Ishikawa (cell line): ENCODE measurements at regions not wholly inside any gene's neighbourhood (a gene's known extent, or its start where the extent isn't known, plus 50 kb on each side); places are given as distances from the start of the nearest gene placed in this dataset.

ENCODE experiments used
- RAD21 ChIP-seq: IDR thresholded peaks from 2 replicates; pipeline ENCODE4 v1.6.1; 2012; ENCODE audit warnings: low read depth
- TF ChIP-seq, protein P1 (sequence below): IDR thresholded peaks from 2 replicates; pipeline ENCODE4 v1.6.1; 2012
- TF ChIP-seq, protein P2 (sequence below): IDR thresholded peaks from 2 replicates; pipeline ENCODE4 v1.6.1; 2012; ENCODE audit warnings: low read depth, mild to moderate bottlenecking

DNA sequence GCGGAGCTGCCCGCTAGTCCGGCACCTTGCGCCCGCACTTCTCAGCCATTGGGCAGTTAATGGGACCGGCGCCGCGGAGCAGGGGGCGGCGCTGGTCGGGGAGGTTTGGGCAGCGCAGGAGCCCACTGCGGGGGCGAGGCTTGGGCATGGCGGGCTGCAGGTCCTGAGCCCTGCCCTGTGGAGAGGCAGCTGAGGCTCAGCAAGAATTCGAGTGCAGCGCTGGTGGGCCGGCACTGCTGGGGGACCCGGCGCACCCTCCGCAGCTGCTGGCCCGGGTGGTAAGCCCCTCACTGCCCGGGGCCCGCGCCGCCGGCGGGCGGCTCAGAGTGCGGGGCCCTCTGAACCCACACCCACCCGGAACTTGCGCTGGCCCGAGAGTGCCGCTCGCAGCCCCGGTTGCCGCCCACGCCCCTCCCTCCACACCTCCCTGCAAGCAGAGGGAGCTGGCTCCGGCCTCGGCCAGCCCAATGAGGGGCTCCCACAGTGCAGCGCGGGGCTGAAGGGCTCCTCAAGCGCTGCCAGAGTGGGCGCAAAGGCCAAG, 835.0 kb downstream of the TBL1XR1 start:
- TF ChIP-seq, protein P1, sequence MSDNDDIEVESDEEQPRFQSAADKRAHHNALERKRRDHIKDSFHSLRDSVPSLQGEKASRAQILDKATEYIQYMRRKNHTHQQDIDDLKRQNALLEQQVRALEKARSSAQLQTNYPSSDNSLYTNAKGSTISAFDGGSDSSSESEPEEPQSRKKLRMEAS: no peak
- TF ChIP-seq, protein P2, sequence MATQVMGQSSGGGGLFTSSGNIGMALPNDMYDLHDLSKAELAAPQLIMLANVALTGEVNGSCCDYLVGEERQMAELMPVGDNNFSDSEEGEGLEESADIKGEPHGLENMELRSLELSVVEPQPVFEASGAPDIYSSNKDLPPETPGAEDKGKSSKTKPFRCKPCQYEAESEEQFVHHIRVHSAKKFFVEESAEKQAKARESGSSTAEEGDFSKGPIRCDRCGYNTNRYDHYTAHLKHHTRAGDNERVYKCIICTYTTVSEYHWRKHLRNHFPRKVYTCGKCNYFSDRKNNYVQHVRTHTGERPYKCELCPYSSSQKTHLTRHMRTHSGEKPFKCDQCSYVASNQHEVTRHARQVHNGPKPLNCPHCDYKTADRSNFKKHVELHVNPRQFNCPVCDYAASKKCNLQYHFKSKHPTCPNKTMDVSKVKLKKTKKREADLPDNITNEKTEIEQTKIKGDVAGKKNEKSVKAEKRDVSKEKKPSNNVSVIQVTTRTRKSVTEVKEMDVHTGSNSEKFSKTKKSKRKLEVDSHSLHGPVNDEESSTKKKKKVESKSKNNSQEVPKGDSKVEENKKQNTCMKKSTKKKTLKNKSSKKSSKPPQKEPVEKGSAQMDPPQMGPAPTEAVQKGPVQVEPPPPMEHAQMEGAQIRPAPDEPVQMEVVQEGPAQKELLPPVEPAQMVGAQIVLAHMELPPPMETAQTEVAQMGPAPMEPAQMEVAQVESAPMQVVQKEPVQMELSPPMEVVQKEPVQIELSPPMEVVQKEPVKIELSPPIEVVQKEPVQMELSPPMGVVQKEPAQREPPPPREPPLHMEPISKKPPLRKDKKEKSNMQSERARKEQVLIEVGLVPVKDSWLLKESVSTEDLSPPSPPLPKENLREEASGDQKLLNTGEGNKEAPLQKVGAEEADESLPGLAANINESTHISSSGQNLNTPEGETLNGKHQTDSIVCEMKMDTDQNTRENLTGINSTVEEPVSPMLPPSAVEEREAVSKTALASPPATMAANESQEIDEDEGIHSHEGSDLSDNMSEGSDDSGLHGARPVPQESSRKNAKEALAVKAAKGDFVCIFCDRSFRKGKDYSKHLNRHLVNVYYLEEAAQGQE: no peak
- TF ChIP-seq RAD21: no peak
